ENCODE measurements at regions not wholly inside any gene's neighbourhood (a gene's known extent, or its start where the extent isn't known, plus 50 kb on each side); places are given as distances from the start of the nearest gene placed in this dataset.

- no peak for TF ChIP-seq CTCF (IDR thresholded peaks at IDR 0.05)
- no peak for TF ChIP-seq POLR2A (IDR thresholded peaks at IDR 0.05)
- TF ChIP-seq POLR2AphosphoS5 (IDR thresholded peaks at IDR 0.05): no peak
Observed at GRCh38 chr4:24672880-24673279, 88.5 kb upstream of the DHX15 start.

All from gastroesophageal sphincter (tissue), 3 donors.